ENCODE measurements at regions not wholly inside any gene's neighbourhood (a gene's known extent, or its start where the extent isn't known, plus 50 kb on each side); places are given as distances from the start of the nearest gene placed in this dataset.

DNA sequence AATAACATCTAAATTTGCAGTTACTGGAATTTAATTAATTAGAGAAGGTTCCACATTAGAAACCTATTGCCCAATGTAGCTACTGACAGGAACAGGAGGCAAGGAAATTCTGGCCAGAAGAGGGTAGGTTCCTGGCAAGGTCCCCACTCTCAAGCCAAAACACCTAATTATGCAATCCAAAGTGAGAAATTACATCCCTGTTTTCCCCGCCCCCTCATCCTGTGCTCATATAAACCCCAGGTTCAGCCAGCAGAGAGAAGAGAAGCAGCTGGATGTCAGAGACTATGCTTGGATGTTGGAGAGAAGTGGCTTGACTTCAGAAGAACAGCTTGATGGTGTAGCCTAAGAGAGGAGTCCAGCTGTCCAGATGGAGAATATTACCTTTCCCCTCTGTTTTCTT lies 951.3 kb upstream of the PRR20A start:
- H4K20me1 ChIP-seq (ENCODE audit: control insufficient read depth, extremely low read depth, insufficient read depth, low read length), result no peaks in the 10 kb centered on the region
- H3K79me2 ChIP-seq (ENCODE audit: control insufficient read depth, insufficient read depth, low read length), result no peaks in the 10 kb centered on the region
- TF ChIP-seq, protein P1, sequence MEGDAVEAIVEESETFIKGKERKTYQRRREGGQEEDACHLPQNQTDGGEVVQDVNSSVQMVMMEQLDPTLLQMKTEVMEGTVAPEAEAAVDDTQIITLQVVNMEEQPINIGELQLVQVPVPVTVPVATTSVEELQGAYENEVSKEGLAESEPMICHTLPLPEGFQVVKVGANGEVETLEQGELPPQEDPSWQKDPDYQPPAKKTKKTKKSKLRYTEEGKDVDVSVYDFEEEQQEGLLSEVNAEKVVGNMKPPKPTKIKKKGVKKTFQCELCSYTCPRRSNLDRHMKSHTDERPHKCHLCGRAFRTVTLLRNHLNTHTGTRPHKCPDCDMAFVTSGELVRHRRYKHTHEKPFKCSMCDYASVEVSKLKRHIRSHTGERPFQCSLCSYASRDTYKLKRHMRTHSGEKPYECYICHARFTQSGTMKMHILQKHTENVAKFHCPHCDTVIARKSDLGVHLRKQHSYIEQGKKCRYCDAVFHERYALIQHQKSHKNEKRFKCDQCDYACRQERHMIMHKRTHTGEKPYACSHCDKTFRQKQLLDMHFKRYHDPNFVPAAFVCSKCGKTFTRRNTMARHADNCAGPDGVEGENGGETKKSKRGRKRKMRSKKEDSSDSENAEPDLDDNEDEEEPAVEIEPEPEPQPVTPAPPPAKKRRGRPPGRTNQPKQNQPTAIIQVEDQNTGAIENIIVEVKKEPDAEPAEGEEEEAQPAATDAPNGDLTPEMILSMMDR (conservative IDR thresholded peaks at IDR 0.05 in 1 of 2, IDR thresholded peaks at IDR 0.05 in 1 of 2; ENCODE audit: low read depth in 1 of 2, low read length in 2 of 2), result no peak
- no peak for TF ChIP-seq EZH2 (IDR thresholded peaks at IDR 0.05; ENCODE audit: low read length, missing control alignments)
- DNase-seq (ENCODE audit: low read depth in 2 of 2), result no peak
- no peak overlapping the region for H3K4me2 ChIP-seq (ENCODE audit: extremely low read depth, insufficient read depth, low read length)
- H3K27ac ChIP-seq (ENCODE audit: insufficient read depth, low read length), result no peak overlapping the region
- H3K9ac ChIP-seq (ENCODE audit: insufficient read depth, low read length), result no peak overlapping the region
- H3K9me3 ChIP-seq (ENCODE audit: control insufficient read depth, insufficient read depth, low read depth, low read length), result no peaks in the 10 kb centered on the region
- no peak overlapping the region for H2AFZ ChIP-seq (ENCODE audit: low read length)
- no peak overlapping the region for H3K4me3 ChIP-seq (replicated peaks in 1 of 4; ENCODE audit: control extremely low read depth in 1 of 4, insufficient read depth in 1 of 4, low read depth in 3 of 4, low read length in 4 of 4)
- no peaks in the 10 kb centered on the region for H3K27me3 ChIP-seq (ENCODE audit: control insufficient read depth, insufficient read depth, low read length)
- H3K36me3 ChIP-seq (ENCODE audit: control insufficient read depth, insufficient read depth, low read length), result no peaks in the 10 kb centered on the region
- H3K4me1 ChIP-seq (ENCODE audit: control insufficient read depth, extremely low read depth, insufficient read depth, low read length), result no peaks in the 10 kb centered on the region

DNA sequence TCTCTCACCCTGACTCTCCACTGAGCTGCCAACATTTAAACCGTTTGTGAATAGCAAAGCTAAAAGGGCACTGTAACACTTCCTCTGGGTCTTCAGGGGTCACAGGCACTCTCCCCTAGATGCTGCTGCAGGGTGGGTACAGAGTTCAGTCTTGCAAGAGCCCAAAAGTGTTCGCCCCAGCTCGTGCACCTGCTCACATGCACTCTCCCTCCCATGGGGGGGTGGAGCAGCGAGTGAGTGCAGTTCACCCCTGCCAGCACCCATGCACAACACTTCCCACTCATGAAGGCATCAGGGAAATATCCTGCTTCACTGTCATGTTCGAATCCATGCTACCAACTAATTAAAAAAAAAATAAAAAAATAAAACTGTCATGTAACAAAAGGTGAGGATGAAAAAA lies 950.7 kb upstream of the PRR20A start:
- Histone ChIP-seq H3K27ac (ENCODE audit: insufficient read depth, low read length) (no peak overlapping the region), H3K27me3 (ENCODE audit: control insufficient read depth, insufficient read depth, low read length) (no peaks in the 10 kb centered on the region), H3K4me1 (ENCODE audit: control insufficient read depth, extremely low read depth, insufficient read depth, low read length) (no peaks in the 10 kb centered on the region), H3K4me3 (replicated peaks in 1 of 4; ENCODE audit: control extremely low read depth in 1 of 4, insufficient read depth in 1 of 4, low read depth in 3 of 4, low read length in 4 of 4) (no peak overlapping the region), H3K4me2 (ENCODE audit: extremely low read depth, insufficient read depth, low read length) (no peak overlapping the region), H3K9me3 (ENCODE audit: control insufficient read depth, insufficient read depth, low read depth, low read length) (no peaks in the 10 kb centered on the region), H3K36me3 (ENCODE audit: control insufficient read depth, insufficient read depth, low read length) (no peaks in the 10 kb centered on the region), H4K20me1 (ENCODE audit: control insufficient read depth, extremely low read depth, insufficient read depth, low read length) (no peaks in the 10 kb centered on the region), H3K9ac (ENCODE audit: insufficient read depth, low read length) (no peak overlapping the region), H3K79me2 (ENCODE audit: control insufficient read depth, insufficient read depth, low read length) (no peaks in the 10 kb centered on the region), H2AFZ (ENCODE audit: low read length) (no peak overlapping the region)
- TF ChIP-seq, protein P1 (conservative IDR thresholded peaks at IDR 0.05 in 1 of 2, IDR thresholded peaks at IDR 0.05 in 1 of 2; ENCODE audit: low read depth in 1 of 2, low read length in 2 of 2), result no peak
- TF ChIP-seq EZH2 (IDR thresholded peaks at IDR 0.05; ENCODE audit: low read length, missing control alignments), result no peak
- DNase-seq (ENCODE audit: low read depth in 2 of 2), result no peak

DNA sequence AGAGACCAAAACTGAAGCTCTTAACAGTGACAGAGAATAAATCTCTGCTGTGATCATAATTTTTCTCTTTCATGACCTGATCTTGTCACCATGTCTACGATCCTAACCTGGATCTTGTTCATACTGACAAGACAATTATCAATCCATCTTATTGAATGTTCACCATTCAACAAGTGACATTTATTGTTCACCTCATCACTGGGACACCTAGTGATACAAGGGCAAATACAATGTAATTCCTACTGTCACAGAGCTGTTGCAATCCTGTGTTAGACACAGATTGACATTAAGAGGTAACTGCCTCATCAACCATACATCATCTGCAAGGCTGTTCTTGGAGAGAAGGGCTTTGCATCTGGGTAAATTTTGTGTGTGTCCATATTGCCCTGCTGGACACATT lies 942.4 kb upstream of the PRR20A start:
- Histone ChIP-seq H3K4me3 (replicated peaks in 1 of 4; ENCODE audit: control extremely low read depth in 1 of 4, insufficient read depth in 1 of 4, low read depth in 3 of 4, low read length in 4 of 4) (no peak overlapping the region), H3K36me3 (ENCODE audit: control insufficient read depth, insufficient read depth, low read length) (no peaks in the 10 kb centered on the region), H3K27ac (ENCODE audit: insufficient read depth, low read length) (no peak overlapping the region), H4K20me1 (ENCODE audit: control insufficient read depth, extremely low read depth, insufficient read depth, low read length) (no peaks in the 10 kb centered on the region), H3K4me1 (ENCODE audit: control insufficient read depth, extremely low read depth, insufficient read depth, low read length) (no peaks in the 10 kb centered on the region), H3K9ac (ENCODE audit: insufficient read depth, low read length) (no peak overlapping the region), H3K4me2 (ENCODE audit: extremely low read depth, insufficient read depth, low read length) (no peak overlapping the region), H3K9me3 (ENCODE audit: control insufficient read depth, insufficient read depth, low read depth, low read length) (no peaks in the 10 kb centered on the region), H2AFZ (ENCODE audit: low read length) (no peak overlapping the region), H3K79me2 (ENCODE audit: control insufficient read depth, insufficient read depth, low read length) (no peaks in the 10 kb centered on the region), H3K27me3 (ENCODE audit: control insufficient read depth, insufficient read depth, low read length) (no peaks in the 10 kb centered on the region)
- DNase-seq (ENCODE audit: low read depth in 2 of 2), result no peak
- TF ChIP-seq, protein P1 (conservative IDR thresholded peaks at IDR 0.05 in 1 of 2, IDR thresholded peaks at IDR 0.05 in 1 of 2; ENCODE audit: low read depth in 1 of 2, low read length in 2 of 2), result no peak
- no peak for TF ChIP-seq EZH2 (IDR thresholded peaks at IDR 0.05; ENCODE audit: low read length, missing control alignments)
